Stimulated activated naive CD8-positive, alpha-beta T cell treated with anti-CD3 and anti-CD28 coated beads, Interleukin-15, amount 100 ng/mL, for 72 hours (primary cell): ENCODE measurements at regions not wholly inside any gene's neighbourhood (a gene's known extent, or its start where the extent isn't known, plus 50 kb on each side); places are given as distances from the start of the nearest gene placed in this dataset.

ENCODE experiments used
- ATAC-seq: fragments of 150-1000 bp; cut with Tn5 transposase; 2 replicates; pipeline ENCODE4 v1.10.0; 2021; ENCODE audit warnings: mild to moderate bottlenecking, moderate library complexity
- DNase-seq, 2 donors: peaks; one replicate each; pipeline ENCODE4 v3.0.0; 2021 to 2022
- H3K27ac Mint-ChIP-seq, 2 donors: one replicate each; pipeline ENCODE4 v1.8.0; 2022; ENCODE audit warnings: mild to moderate bottlenecking in 2 of 2, mixed read lengths in 2 of 2, moderate library complexity in 2 of 2
- H3K27me3 Mint-ChIP-seq: one replicate; pipeline ENCODE4 v1.8.0; 2022; ENCODE audit warnings: mixed read lengths
- H3K4me1 Mint-ChIP-seq: one replicate; pipeline ENCODE4 v1.8.0; 2022; ENCODE audit warnings: mild to moderate bottlenecking, mixed read lengths
- H3K4me3 Mint-ChIP-seq, 2 donors: one replicate each; pipeline ENCODE4 v1.8.0; 2022; ENCODE audit warnings: mild to moderate bottlenecking in 2 of 2, mixed read lengths in 2 of 2, moderate library complexity in 1 of 2
- H3K9me3 Mint-ChIP-seq, 2 donors: one replicate each; pipeline ENCODE4 v1.8.0; 2022; ENCODE audit warnings: mixed read lengths in 2 of 2

GRCh38 chr2:8103085-8103708, 578.7 kb upstream of the ID2 start:
- H3K4me1 Mint-ChIP-seq = no peaks in the 10 kb centered on the region
- no peak for DNase-seq
- H3K27ac Mint-ChIP-seq = no peak overlapping the region
- no peak overlapping the region for H3K4me3 Mint-ChIP-seq
- no peak for ATAC-seq
- H3K9me3 Mint-ChIP-seq = no peaks in the 10 kb centered on the region
- H3K27me3 Mint-ChIP-seq = peaks cover 16% of the 10 kb centered on the region

- Mint-ChIP-seq H3K9me3 (no peaks in the 10 kb centered on the region), H3K27me3 (peaks cover 22% of the 10 kb centered on the region), H3K4me3 (no peak overlapping the region), H3K4me1 (no peaks in the 10 kb centered on the region), H3K27ac (no peak overlapping the region)
- DNase-seq (no peak), ATAC-seq (no peak)
Measured at GRCh38 chr2:8107150-8107549, 574.7 kb upstream of the ID2 start.

- H3K27ac Mint-ChIP-seq = no peak overlapping the region
- no peak for ATAC-seq
- peaks cover 23% of the 10 kb centered on the region for H3K27me3 Mint-ChIP-seq
Measured at GRCh38 chr2:8107621-8108378, 574.1 kb upstream of the ID2 start.

GRCh38 chr2:8110716-8111115, 571.1 kb upstream of the ID2 start:
- H3K4me1 Mint-ChIP-seq = no peaks in the 10 kb centered on the region
- peaks cover 22% of the 10 kb centered on the region for H3K27me3 Mint-ChIP-seq
- H3K27ac Mint-ChIP-seq = no peak overlapping the region
- peaks cover 0 to 6% of the 10 kb centered on the region in 2 donors for H3K9me3 Mint-ChIP-seq
- H3K4me3 Mint-ChIP-seq = no peak overlapping the region
- ATAC-seq = no peak
- DNase-seq = no peak

More at GRCh38 chr2:8107621-8108378, 574.1 kb upstream of the ID2 start:
- H3K9me3 Mint-ChIP-seq = no peaks in the 10 kb centered on the region
- H3K4me1 Mint-ChIP-seq = no peaks in the 10 kb centered on the region
- no peak overlapping the region for H3K4me3 Mint-ChIP-seq
- no peak for DNase-seq

GRCh38 chr2:8111193-8111592, 570.7 kb upstream of the ID2 start:
- no peak for ATAC-seq
- no peak overlapping the region for H3K27ac Mint-ChIP-seq
- no peak for DNase-seq
- peaks cover 0 to 6% of the 10 kb centered on the region in 2 donors for H3K9me3 Mint-ChIP-seq
- H3K4me3 Mint-ChIP-seq = no peak overlapping the region
- H3K4me1 Mint-ChIP-seq = no peaks in the 10 kb centered on the region
- peaks cover 19% of the 10 kb centered on the region for H3K27me3 Mint-ChIP-seq

- H3K9me3 Mint-ChIP-seq = peaks cover 0 to 6% of the 10 kb centered on the region in 2 donors
- DNase-seq (no peak), ATAC-seq (no peak)
- H3K4me1 Mint-ChIP-seq = peaks cover 13% of the 10 kb centered on the region
- H3K27ac Mint-ChIP-seq = no peak overlapping the region
- no peak overlapping the region for H3K4me3 Mint-ChIP-seq
- peaks cover 19% of the 10 kb centered on the region for H3K27me3 Mint-ChIP-seq
Measured at GRCh38 chr2:8115456-8115855, 566.4 kb upstream of the ID2 start.

- DNase-seq = no peak
- no peak for ATAC-seq
- H3K4me1 Mint-ChIP-seq = peaks cover 15% of the 10 kb centered on the region
- H3K4me3 Mint-ChIP-seq = no peak overlapping the region
- H3K27ac Mint-ChIP-seq = peak overlapping the region in 1 of 2 donors; percentile 8
- peaks cover 0 to 6% of the 10 kb centered on the region in 2 donors for H3K9me3 Mint-ChIP-seq
- peaks cover 19% of the 10 kb centered on the region for H3K27me3 Mint-ChIP-seq
Measured at GRCh38 chr2:8115966-8116365, 565.9 kb upstream of the ID2 start.

- Mint-ChIP-seq H3K27me3 (peaks cover 16% of the 10 kb centered on the region), H3K9me3 (peaks cover 0 to 6% of the 10 kb centered on the region in 2 donors), H3K4me1 (peaks cover 15% of the 10 kb centered on the region), H3K27ac (no peak overlapping the region), H3K4me3 (no peak overlapping the region)
- ATAC-seq = no peak
- no peak for DNase-seq
Measured at GRCh38 chr2:8116661-8117060, 565.2 kb upstream of the ID2 start.

GRCh38 chr2:8118940-8119781, 562.7 kb upstream of the ID2 start:
- H3K27me3 Mint-ChIP-seq = no peaks in the 10 kb centered on the region
- ATAC-seq (no peak), DNase-seq (no peak)
- no peak overlapping the region for H3K4me3 Mint-ChIP-seq
- H3K4me1 Mint-ChIP-seq = peaks cover 15% of the 10 kb centered on the region
- no peaks in the 10 kb centered on the region for H3K9me3 Mint-ChIP-seq
- peak overlapping the region in 1 of 2 donors; percentile 20 for H3K27ac Mint-ChIP-seq

GRCh38 chr2:8119782-8120505, 561.9 kb upstream of the ID2 start:
- no peaks in the 10 kb centered on the region for H3K9me3 Mint-ChIP-seq
- ATAC-seq = peak; percentile 54
- H3K4me1 Mint-ChIP-seq = peaks cover 15% of the 10 kb centered on the region
- no peak overlapping the region for H3K4me3 Mint-ChIP-seq
- peak overlapping the region in 1 of 2 donors; percentile 79 for H3K27ac Mint-ChIP-seq
- no peaks in the 10 kb centered on the region for H3K27me3 Mint-ChIP-seq
- DNase-seq = no peak

GRCh38 chr2:8120506-8120860, 561.4 kb upstream of the ID2 start:
- H3K9me3 Mint-ChIP-seq = no peaks in the 10 kb centered on the region
- ATAC-seq = no peak
- no peaks in the 10 kb centered on the region for H3K27me3 Mint-ChIP-seq
- no peak overlapping the region for H3K4me3 Mint-ChIP-seq
- no peak for DNase-seq
- peaks cover 15% of the 10 kb centered on the region for H3K4me1 Mint-ChIP-seq
- peak overlapping the region in 1 of 2 donors; percentile 79 for H3K27ac Mint-ChIP-seq

- peaks cover 15% of the 10 kb centered on the region for H3K4me1 Mint-ChIP-seq
- no peaks in the 10 kb centered on the region for H3K9me3 Mint-ChIP-seq
- H3K4me3 Mint-ChIP-seq = no peak overlapping the region
- ATAC-seq (no peak), DNase-seq (no peak)
- H3K27me3 Mint-ChIP-seq = no peaks in the 10 kb centered on the region
- no peak overlapping the region for H3K27ac Mint-ChIP-seq
Measured at GRCh38 chr2:8121022-8121825, 560.6 kb upstream of the ID2 start.

GRCh38 chr2:8121826-8122513, 559.9 kb upstream of the ID2 start:
- no peaks in the 10 kb centered on the region for H3K27me3 Mint-ChIP-seq
- no peak overlapping the region for H3K27ac Mint-ChIP-seq
- H3K9me3 Mint-ChIP-seq = no peaks in the 10 kb centered on the region
- ATAC-seq = no peak
- H3K4me1 Mint-ChIP-seq = peaks cover 15% of the 10 kb centered on the region
- H3K4me3 Mint-ChIP-seq = no peak overlapping the region
- no peak for DNase-seq

- Mint-ChIP-seq H3K4me1 (peaks cover 15% of the 10 kb centered on the region), H3K27ac (no peak overlapping the region), H3K4me3 (no peak overlapping the region), H3K9me3 (peaks cover 0 to 2% of the 10 kb centered on the region in 2 donors), H3K27me3 (no peaks in the 10 kb centered on the region)
- DNase-seq = no peak
- ATAC-seq = no peak
Measured at GRCh38 chr2:8122520-8122919, 559.3 kb upstream of the ID2 start.
